Cardiac muscle cell (in vitro differentiated cells and primary cell): ENCODE measurements at regions not wholly inside any gene's neighbourhood (a gene's known extent, or its start where the extent isn't known, plus 50 kb on each side); places are given as distances from the start of the nearest gene placed in this dataset.

Source experiments
- DNase-seq, 2 donors: peaks; one replicate each; pipeline versions ENCODE4 v3.0.0 to v3.0.0-alpha.2; 2010 to 2017; ENCODE audit warnings: low read depth in 1 of 2, low spot score in 1 of 2
- H3K27ac ChIP-seq: fragments of 200-600 bp; sonication (generic); 2 replicates; pipeline ENCODE4 v1.5.1; 2016
- H3K27me3 ChIP-seq: fragments of 200-600 bp; sonication (generic); 2 replicates; pipeline ENCODE4 v1.6.0; 2016; ENCODE audit warnings: control low read depth
- H3K36me3 ChIP-seq: fragments of 200-600 bp; sonication (generic); 2 replicates; pipeline ENCODE4 v1.5.1; 2016; ENCODE audit warnings: control low read depth
- H3K4me1 ChIP-seq: fragments of 200-600 bp; sonication (generic); 2 replicates; pipeline ENCODE4 v1.8.1; 2017; ENCODE audit warnings: low read depth, mild to moderate bottlenecking, mixed run types
- H3K4me3 ChIP-seq: fragments of 200-600 bp; sonication (generic); 2 replicates; pipeline ENCODE4 v1.5.1; 2016; ENCODE audit warnings: mild to moderate bottlenecking
- H3K9me3 ChIP-seq: fragments of 200-600 bp; sonication (generic); 2 replicates; pipeline ENCODE4 v1.5.1; 2017; ENCODE audit warnings: low read depth, mild to moderate bottlenecking, control low read depth
- CTCF ChIP-seq: IDR thresholded peaks from 2 replicates; pipeline ENCODE4 v1.5.1; 2012; ENCODE audit warnings: low read depth, mild to moderate bottlenecking, low read length

DNA sequence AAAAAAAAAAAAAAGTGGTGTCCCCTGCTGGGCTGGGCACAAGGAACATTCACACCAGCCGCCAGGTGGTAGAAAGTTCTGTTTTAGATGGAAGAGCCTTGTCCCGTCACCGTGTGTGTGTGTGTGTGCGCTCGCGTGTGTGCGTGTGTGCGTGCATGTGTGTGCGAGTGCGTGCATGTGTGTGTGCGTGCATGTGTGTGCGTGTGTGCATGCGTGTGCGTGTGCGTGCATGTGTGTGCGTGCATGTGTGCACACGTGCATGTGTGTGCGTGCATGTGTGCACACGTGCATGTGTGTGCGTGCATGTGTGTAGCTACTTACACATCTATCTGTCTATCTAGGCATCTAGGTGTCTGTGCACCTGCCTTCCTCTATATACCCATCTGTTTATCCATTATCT, 491.7 kb downstream of the NPHP4 start:
- Histone ChIP-seq H3K4me1 (no peaks in the 10 kb centered on the region), H3K36me3 (no peaks in the 10 kb centered on the region), H3K27me3 (no peaks in the 10 kb centered on the region), H3K4me3 (no peak overlapping the region), H3K9me3 (no peaks in the 10 kb centered on the region), H3K27ac (no peak overlapping the region)
- no peak for TF ChIP-seq CTCF
- no peak for DNase-seq

DNA sequence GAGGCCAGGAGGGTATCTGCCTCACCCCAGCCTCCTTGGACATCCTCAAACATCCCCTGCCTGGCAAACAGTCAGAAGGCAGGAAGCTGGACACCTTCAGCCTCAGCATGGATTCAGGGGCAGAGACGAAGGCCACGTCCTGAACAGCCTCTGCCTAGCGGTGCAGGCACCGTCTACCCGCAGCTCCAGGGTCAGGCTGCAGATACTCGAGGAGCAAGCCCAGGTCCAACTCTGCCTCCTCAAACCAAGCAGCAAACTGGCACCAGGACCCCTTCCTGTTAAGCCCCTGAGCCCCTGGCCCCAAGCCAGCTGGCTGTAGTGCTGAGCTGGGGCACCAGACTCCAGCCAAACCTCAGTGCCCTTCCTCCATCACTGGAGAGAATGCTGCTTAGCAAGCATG, 494.7 kb downstream of the NPHP4 start:
- Histone ChIP-seq H3K36me3 (no peaks in the 10 kb centered on the region), H3K27ac (no peak overlapping the region), H3K27me3 (peaks cover 3% of the 10 kb centered on the region), H3K4me1 (no peaks in the 10 kb centered on the region), H3K4me3 (no peak overlapping the region), H3K9me3 (no peaks in the 10 kb centered on the region)
- no peak for DNase-seq
- no peak for TF ChIP-seq CTCF

DNA sequence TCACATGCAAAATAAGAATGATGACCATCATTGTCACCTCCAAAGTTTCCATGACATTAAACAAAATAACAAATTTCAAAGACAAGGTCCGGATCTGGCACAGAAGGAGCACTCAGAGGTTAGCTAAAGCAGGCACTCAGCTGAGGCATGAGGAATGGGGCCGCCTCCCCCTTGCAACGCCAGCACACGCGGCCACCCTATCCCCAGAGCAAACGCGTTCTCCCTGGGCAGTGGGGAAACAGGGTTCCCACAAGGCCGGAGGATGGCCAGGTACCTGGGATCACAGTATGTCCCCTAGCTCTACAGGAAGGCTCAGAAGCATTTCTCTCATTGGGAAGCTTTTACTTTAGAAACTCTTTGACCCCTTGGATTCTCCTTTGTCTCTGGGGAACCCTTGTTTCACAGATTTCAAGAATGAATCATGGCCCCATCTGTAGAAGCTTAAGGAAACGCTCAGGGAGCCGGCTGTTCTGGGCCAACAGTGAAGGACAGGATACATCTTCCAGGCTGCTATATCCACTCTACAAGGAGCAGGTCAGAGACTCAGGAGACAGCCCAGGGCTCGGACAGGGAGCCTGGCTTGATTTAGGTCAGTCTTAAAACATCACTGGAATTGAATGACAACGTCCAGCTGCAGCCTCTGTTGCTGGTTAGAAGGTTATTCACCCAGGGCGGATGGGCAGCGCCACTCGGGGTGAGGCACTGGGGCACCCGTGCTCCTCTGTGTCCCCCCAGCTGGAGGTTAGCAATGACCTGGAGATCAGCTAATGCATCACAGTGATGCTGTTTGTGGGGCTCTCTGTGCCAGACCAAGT, 496.4 kb downstream of the NPHP4 start:
- DNase-seq, result no peak
- Histone ChIP-seq H3K27ac (no peak overlapping the region), H3K4me1 (no peaks in the 10 kb centered on the region), H3K4me3 (no peak overlapping the region), H3K36me3 (no peaks in the 10 kb centered on the region), H3K27me3 (peaks cover 9% of the 10 kb centered on the region), H3K9me3 (no peaks in the 10 kb centered on the region)
- TF ChIP-seq CTCF, result no peak

- H3K36me3 ChIP-seq, result no peaks in the 10 kb centered on the region
- TF ChIP-seq CTCF, result no peak
- no peak overlapping the region for H3K4me3 ChIP-seq
Measured at GRCh38 chr1:5494518-5494917, 497.7 kb downstream of the NPHP4 start.

GRCh38 chr1:5493851-5494311, 498.3 kb downstream of the NPHP4 start:
- no peaks in the 10 kb centered on the region for H3K9me3 ChIP-seq
- H3K27me3 ChIP-seq, result peaks cover 9% of the 10 kb centered on the region
- DNase-seq, result no peak
- H3K36me3 ChIP-seq, result no peaks in the 10 kb centered on the region
- no peak overlapping the region for H3K4me3 ChIP-seq
- no peaks in the 10 kb centered on the region for H3K4me1 ChIP-seq
- no peak for TF ChIP-seq CTCF
- H3K27ac ChIP-seq, result no peak overlapping the region

More at GRCh38 chr1:5494518-5494917, 497.7 kb downstream of the NPHP4 start:
- Histone ChIP-seq H3K27me3 (peaks cover 9% of the 10 kb centered on the region), H3K9me3 (no peaks in the 10 kb centered on the region), H3K27ac (no peak overlapping the region), H3K4me1 (no peaks in the 10 kb centered on the region)
- DNase-seq, result no peak
